Middle frontal gyrus (tissue), 1 donor: ENCODE measurements at regions not wholly inside any gene's neighbourhood (a gene's known extent, or its start where the extent isn't known, plus 50 kb on each side); places are given as distances from the start of the nearest gene placed in this dataset.

Source experiments
- DNase-seq: peaks from one replicate; pipeline ENCODE4 v3.0.0-alpha.2; 2015; ENCODE audit warnings: low spot score; ENCODE audit errors: extremely low spot score

GRCh38 chr18:25962919-25963318 is 127.5 kb downstream of the SS18 start:
- no peak for DNase-seq

- no peak for DNase-seq
Measured at GRCh38 chr18:25962176-25962575, 128.2 kb downstream of the SS18 start.

- DNase-seq: no peak
Measured at GRCh38 chr18:25957017-25957416, 133.4 kb downstream of the SS18 start.

GRCh38 chr18:25953111-25953510 is 137.3 kb downstream of the SS18 start:
- DNase-seq: no peak

- no peak for DNase-seq
Measured at GRCh38 chr18:25950321-25950720, 140.1 kb downstream of the SS18 start.

- no peak for DNase-seq
Measured at GRCh38 chr18:25946540-25946939, 143.9 kb downstream of the SS18 start.

- no peak for DNase-seq
Measured at GRCh38 chr18:25935356-25935755, 155.1 kb downstream of the SS18 start.

GRCh38 chr18:25931126-25931525 is 159.3 kb downstream of the SS18 start:
- no peak for DNase-seq

- no peak for DNase-seq
Measured at GRCh38 chr18:25929787-25930186, 160.6 kb downstream of the SS18 start.

- DNase-seq: no peak
Measured at GRCh38 chr18:25927830-25928229, 162.6 kb downstream of the SS18 start.

GRCh38 chr18:25923193-25923592 is 167.2 kb downstream of the SS18 start:
- no peak for DNase-seq

GRCh38 chr18:25921677-25922421 is 168.6 kb downstream of the SS18 start:
- DNase-seq: no peak

GRCh38 chr18:25915907-25916306 is 174.5 kb downstream of the SS18 start:
- DNase-seq: no peak

- DNase-seq: no peak
Measured at GRCh38 chr18:25898965-25899364, 191.4 kb downstream of the SS18 start.

GRCh38 chr18:25896956-25897355 is 193.5 kb downstream of the SS18 start:
- DNase-seq: no peak

- no peak for DNase-seq
Measured at GRCh38 chr18:25896178-25896780, 194.1 kb downstream of the SS18 start.

GRCh38 chr18:25895518-25895917 is 194.9 kb downstream of the SS18 start:
- no peak for DNase-seq

- DNase-seq: no peak
Measured at GRCh38 chr18:25886283-25886682, 204.1 kb downstream of the SS18 start.

GRCh38 chr18:25883091-25883490 is 207.3 kb downstream of the SS18 start:
- DNase-seq: no peak

- no peak for DNase-seq
Measured at GRCh38 chr18:25881149-25881548, 209.3 kb downstream of the SS18 start.

GRCh38 chr18:25880441-25880840 is 210.0 kb downstream of the SS18 start:
- no peak for DNase-seq

GRCh38 chr18:25876330-25876948 is 214.0 kb downstream of the SS18 start:
- no peak for DNase-seq
